ENCODE measurements at regions not wholly inside any gene's neighbourhood (a gene's known extent, or its start where the extent isn't known, plus 50 kb on each side); places are given as distances from the start of the nearest gene placed in this dataset.
"Not testable (repeated sequence)": the region's sequence is repeated elsewhere in the genome, so short reads cannot be mapped to it uniquely, and the experiment has no call there.

DNA sequence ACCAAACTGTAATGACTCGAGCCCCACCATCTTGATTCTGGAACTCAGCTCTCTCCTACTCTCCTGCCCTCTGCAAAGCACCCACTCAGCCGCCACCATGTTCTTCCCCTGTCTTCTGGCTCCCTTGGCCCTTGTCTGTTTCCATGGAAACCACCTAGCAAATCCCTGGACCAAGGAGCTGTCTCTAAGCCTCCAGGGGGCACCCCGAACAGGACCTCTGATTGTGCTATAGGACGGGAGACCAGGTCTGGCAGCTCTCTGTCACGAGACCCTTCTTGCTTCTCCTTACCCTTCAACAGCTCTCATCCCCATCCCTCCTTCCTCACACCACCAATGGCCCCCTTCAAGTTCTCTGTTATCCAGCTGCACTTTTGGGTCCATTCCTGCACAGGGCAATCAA lies 277.7 kb upstream of the ZNF507 start:
- DNase-seq: no peak

DNA sequence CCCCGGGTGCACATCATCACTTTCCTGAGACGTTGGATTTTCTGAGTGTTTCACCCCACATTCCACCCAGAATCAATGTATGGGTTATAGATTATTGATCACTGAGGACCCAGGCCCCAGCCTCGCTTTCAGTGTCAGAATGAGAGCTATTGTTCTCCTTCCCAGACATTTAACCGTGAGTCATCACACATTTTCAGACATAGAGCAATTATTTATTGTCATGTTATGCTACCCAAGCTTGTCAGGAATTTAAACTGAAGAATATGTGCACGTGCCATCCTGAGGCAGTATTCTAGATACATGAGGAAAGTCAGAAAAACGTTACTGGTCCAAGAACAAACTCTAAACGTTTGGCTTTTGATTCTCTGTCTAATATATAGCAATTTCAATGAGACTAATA lies 276.6 kb upstream of the ZNF507 start:
- DNase-seq: no peak

DNA sequence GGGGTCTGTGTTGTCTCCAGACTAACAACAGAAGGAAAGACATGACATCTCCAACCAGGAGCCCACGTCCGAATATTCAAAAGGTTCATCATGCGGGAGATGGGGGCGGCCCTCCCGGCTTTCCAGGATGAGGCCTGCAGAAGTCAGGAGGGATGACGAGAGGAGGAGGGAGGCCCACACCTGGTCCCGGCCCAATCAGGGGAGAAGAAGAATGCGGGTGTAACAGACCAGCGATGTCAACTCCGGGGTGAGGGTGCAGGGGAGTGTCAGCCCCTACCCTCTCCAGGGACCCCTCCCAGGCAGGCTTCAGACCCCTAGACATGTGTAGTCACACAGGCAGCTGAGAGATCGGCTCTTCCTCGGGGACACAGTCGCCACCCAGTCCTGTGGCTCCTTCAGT lies 275.3 kb upstream of the ZNF507 start:
- DNase-seq: no peak

DNA sequence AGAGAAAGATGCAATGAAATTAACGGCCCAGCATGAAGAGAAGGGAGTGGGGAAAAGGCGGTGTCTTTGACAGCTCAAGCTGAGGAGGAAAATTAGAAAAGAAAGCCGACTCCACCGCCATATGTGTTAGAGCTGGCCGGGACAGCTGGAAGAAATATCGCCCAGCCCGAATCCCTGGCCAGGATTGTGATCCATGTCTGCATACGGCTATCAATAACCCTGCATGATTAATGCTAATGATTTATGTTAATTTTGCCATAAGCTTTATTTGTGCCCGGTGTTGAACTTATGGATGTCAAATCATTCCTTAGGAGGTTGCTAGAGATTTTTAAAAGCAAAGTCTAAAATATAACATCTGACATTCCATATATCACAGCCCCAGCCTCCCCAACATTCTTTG lies 263.4 kb upstream of the ZNF507 start:
- DNase-seq: no peak

DNA sequence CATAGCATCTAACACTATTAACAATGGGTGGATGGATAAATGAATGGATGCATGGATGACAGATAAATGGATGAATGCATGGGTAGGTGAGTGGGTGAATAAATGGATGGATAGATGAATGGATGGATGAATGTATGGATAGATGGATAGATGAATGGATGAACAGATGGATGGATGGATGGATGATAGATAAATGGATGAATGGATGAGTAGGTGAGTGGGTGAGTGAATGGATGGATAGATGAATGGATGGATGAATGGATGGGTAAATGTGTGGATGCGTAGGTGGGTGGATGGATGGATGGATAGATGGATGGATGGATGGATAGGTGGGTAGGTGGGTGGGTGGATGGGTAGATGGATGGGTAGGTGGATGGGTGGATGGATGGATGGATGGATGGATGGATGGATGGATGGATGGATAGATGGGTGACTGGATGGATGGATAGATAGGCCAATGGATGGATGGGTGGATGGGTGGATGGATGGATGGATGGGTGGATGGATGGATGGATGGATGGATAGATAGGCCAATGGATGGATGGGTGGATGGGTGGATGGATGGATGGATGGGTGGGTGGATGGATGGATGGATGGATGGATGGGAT lies 260.6 kb upstream of the ZNF507 start:
- not testable (repeated sequence) for DNase-seq

DNA sequence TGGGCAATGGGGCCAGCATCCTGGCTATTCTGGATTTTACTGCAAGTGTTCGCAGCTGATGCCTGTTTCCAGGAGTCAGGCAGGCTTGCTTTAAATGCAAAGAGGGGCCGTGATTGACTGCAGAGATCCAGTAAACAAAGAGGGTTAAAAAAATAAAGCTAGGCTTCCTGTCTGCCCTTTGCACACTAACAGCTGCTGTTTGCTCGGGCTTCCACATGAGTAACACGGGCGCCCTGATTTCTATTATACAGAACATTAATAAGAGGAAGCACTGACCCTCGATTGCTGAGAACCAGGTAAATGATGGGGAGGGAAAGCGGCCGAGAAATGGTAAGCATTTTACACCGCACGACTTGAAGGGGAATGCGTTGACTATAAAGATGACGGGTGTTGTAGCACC lies 254.2 kb upstream of the ZNF507 start:
- DNase-seq: no peak

DNA sequence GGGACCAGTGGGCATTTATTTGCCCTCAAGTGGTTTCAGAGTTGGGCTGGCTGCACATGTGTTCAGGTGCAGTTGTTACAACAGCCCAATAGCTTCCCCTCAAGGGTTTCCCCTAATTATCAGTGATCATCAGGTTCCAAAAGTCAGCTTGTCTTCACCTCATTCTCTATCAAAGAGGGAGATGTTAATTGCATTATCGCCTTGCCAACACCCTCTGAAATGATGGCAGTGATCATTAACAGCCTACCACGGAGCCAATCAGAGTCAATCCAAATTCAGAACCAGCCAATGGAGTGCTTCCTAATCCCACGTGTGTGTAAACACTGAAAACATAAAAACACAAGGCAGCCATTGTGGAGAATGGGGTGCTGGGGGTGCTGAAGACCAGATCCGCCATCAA lies 248.4 kb upstream of the ZNF507 start:
- DNase-seq: no peak

DNA sequence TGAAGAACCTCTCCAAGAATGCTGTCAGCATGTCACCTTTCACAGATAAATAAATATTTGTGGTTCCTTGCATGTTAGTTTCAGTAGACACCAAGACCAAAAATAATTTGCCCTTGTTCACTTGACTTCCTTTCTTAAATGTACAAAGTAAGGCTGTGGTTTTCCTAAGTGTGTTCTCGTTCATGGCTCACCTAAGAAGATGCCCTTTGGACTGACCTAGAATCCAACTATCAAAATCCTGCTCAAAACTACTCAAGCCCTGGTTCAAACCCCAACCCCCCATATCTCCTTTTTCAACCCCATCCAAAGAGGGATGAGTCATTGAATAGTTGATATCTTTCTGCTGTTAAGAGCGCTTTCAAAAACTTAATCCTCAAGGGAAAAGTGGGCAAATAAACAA lies 247.8 kb upstream of the ZNF507 start:
- no peak for DNase-seq

DNA sequence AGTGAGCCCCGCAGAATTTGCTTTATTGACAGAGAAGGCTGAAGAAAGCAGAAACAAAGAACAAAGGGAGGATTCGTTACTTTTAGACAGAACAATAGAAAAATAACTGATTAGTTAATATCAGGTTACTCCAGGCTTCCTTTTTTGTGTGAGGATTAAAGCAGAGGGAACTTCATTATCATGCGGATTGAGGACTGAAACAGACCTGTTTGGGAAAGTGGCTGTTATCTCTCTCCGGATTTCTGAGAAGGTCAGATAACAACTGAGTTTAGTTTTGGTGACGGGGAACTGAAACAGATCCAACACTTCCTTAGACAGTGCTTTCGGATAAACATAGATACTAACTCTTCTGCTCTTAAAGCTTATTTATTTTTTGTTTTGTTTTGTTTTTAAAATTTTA lies 246.4 kb upstream of the ZNF507 start:
- no peak for DNase-seq

DNA sequence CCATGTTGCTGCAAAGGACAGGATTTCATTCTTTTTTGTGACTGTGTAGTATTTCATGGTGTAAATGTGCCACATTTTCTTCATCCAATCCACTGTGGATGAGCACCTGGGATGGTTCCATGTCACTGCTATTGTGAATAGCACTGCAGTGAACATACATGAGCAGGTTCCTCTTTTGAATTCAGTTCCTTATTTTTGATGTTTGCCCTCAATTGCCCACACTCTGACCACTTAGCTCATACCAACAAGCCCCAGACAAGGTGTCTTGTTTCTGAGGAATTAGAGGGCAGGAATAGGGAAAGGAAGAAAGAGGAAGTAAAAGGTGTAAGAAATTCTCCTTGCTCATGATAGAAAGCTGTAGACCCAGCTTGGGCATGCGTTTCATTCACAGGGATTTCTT lies 244.2 kb upstream of the ZNF507 start:
- no peak for DNase-seq

DNA sequence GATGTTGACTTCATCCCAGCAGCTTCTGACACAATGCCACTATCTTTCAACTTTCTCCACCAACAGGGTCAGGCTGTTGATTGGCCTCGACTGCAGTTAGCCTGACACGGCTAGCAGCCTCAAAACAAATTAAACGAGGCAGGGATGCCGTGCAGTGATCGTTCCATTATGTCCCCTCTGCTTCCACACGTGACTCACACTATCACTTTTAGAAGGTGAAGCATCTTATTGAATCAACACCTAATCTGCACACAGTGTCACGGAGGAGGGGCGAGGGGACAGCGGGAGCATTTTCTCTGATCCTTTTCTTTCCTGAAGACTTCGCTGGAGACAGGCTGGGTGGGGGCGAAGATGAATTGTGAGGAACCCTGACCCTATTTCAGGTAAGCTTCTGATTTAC lies 241.9 kb upstream of the ZNF507 start:
- no peak for DNase-seq

DNA sequence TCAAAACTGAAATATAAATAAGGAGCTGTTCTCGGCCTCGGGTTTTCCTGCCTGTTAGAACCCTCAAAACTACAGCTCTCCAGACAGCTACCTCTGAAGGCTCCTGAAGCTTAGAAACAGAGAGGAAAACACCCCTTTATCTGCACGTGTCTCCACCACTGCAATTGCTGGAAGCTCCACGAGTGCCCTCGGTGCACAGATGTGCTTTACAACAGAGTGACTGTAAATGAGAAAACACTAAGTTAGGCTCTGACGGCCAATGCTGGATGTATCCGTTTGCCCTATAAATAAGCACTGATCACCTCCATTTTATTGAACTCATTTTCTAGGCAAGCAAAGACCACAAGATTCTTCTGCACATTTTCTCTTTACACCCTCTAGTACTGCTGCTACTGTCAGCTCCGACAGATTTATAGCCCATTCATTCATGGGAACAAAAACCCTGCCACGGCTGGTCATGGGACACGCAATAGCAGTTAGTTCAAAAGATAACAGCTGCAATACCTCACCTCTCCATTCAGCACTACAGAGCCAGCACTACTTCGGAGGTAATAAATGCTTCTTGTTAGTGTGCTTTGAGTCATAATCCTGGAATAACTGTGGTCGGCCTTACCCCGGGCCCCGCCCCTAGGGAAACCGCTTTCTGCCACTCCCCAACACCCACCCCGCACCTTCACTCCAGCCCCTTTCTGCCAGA lies 241.1 kb upstream of the ZNF507 start:
- DNase-seq: no peak

DNA sequence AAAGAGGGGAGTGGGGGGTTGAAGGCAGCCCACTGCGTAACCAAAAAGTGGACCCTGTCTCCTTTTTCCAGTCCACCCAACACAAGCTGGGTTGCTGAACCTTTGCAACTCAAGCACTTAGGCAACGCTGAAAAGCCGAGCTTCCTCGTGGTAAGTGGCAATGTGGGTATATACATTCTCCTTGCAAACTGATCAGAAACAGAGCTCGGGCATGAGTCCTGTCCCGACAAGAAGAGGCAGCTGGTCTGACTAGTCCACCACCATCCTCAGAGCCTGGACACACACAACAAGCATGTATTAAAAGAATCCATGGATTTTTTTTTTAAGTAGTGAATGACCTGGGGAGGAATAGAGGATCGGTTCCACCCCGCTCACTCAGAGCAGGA lies 240.6 kb upstream of the ZNF507 start:
- no peak for DNase-seq

DNA sequence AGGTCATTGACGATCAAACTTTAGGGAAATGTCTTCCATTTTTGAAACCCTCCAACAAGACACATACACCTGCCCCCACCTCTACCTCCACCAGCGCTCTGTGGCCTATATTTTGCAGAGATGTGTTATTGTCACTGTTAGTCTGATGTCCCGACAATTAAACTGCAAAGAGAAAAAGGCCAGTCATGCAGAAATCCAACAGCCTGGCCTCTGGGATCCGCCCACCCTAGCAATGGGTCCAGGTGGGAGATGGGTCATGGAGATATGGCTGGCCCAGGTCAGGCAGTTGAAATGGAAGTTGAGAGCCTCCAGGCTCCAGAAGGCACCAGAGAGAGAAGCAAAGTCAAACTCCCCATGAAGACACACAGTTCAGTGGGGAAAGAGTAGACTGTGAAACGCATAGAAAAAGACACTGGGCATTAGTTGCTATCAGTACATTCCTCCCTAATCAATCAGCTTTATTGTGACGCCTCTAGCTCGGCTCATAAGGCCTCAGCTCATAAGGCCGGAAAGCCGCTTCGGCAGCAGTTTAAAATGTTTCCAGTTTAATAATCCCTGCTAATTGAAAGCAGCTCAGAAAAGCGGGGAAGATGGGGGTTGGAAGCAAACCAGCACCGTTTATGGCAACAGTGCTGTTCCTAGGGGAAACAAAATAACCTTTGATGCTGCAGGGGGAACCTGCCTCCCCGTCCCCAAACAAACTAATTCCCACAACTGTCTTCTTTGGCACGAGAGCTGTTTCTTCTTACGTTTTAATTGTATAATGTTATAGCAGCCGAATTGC lies 239.7 kb upstream of the ZNF507 start:
- DNase-seq: no peak

DNA sequence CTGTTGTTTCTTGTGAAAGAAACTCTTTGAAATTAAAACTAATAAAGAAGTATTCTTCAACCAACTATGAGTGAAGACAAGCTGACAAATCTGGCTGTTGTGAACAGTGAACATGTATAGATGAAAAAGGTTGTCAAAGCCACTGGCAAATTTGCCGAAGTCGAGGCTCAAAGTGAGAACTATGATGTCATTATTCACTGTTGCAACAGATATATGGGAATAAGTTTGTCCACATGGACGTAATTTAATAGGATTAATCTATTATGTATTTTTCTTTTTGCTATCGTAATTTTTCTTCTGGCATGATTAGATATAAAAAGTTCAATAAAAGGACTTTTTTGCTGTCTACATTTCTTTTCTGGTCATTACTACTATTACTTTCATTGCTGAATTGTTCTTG lies 223.2 kb upstream of the ZNF507 start:
- DNase-seq: no peak

DNA sequence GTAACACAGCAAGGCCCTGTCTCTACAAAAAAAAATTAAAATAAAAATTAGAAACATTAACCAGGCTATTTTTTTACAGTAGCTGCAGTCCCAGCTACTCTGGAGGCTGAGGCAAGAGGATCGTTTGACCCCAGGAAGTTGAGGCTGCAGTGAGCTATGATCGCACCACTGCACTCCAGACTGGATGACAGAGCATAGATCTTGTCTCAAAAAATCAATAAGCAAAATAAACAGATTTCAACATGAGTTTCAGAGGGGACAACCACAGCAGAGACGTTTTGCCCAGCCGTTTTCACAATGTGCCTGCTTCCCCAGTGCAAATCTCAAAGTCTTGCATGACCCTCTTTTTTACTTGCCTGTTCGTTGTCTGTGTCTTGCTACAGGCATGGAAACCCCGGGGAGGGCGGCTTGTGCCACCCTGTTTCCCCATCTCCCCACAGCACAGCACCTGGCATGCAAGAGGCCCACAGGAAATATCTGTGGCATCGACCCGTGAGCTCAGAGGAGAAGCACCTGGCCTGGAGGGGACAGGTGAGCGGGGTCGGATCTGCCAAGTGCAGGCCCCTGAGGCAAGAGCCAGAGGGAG lies 222.0 kb upstream of the ZNF507 start:
- DNase-seq: no peak

DNA sequence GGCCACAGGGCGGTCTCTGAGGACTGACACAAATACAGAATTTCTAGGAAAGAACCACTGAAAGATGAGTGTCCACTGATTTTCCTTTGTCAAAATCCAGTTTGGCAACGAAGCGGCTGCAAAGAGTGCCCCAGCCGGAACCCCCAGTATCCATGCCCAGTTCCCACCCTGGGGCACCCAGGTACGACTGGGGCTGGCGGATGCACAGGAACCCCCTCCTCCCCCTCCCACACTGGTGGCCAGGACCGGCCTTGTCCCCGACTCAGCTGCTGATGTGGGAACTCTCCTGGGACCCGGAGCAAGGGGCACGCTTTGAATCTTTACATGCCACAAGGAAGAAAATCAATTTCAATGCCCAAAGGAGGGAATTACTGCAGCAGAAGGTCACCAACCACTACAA lies 220.8 kb upstream of the ZNF507 start:
- DNase-seq: no peak

DNA sequence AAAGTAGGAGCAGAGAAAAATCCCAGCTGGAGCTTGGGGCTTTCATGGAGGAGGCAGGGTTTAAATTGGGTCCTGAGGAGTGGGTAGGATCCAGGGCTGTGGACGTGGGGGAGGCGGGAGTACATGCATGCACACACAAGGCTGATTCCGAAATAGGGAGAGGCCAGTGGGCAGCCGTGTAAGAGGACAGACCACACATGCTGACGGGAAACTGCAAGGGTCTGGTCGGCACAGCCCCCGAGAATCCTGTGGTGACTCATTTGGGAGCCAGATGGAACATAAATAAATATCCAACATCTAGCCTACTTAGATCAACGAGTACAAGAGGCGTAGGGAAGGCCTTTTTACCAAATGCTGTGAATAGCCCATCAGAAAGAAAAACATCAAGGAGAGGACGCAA lies 216.3 kb upstream of the ZNF507 start:
- no peak for DNase-seq

DNA sequence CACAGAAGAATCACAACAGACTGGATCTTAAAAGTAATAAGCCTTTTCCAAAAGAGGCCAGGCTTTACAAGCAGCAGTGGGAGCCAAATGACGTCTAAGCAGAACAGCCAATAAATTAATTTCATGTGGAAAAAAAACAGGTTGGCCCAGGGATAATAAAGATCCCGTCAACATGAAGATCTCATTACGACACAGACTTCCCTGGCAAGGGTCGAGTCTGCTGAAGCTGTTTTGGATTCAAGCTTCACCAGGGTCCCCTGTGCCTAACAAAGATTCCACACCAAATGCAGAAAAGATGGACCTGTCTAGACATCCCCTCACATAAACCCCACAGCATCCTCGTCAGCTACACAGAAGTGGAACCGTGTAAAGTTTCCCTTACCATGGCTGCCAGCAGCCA lies 215.1 kb upstream of the ZNF507 start:
- no peak for DNase-seq

DNA sequence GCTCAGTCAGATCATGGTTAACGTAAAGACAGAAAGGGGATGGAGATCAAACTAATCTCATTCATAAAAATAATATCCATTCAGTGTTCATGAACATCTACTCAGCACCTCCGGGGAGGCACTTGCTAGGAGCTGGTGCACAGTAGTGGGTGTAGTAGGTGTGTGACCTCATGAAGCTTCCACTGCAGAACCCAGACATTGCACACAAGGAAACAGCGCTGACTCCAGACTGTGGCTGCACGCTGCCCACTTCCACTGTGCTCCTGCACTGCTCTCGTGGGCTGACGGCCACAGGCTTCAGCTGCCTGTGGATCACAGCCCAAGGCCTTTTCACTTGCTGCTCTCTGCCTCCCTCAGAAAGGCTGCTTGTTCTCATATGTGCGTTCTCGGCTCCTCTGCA lies 214.4 kb upstream of the ZNF507 start:
- no peak for DNase-seq

DNA sequence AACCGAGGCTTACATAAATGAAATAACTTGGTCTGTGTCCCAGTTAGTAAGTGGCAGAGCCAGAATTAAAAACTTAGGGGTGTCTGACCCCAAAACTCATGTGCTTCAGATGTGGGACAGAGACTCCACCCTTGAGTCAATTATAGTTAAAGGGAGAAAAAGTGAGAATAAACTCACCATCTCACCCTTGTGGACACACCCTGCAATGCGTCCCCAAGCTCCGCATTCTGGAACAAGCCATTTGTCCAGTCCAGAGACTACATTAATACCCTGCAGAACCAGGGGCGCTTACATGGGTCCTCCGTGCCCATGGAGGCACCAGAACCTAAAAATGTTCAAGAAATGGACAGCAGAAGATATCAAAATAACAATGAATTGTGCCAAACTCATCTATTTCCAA lies 207.0 kb upstream of the ZNF507 start:
- no peak for DNase-seq

DNA sequence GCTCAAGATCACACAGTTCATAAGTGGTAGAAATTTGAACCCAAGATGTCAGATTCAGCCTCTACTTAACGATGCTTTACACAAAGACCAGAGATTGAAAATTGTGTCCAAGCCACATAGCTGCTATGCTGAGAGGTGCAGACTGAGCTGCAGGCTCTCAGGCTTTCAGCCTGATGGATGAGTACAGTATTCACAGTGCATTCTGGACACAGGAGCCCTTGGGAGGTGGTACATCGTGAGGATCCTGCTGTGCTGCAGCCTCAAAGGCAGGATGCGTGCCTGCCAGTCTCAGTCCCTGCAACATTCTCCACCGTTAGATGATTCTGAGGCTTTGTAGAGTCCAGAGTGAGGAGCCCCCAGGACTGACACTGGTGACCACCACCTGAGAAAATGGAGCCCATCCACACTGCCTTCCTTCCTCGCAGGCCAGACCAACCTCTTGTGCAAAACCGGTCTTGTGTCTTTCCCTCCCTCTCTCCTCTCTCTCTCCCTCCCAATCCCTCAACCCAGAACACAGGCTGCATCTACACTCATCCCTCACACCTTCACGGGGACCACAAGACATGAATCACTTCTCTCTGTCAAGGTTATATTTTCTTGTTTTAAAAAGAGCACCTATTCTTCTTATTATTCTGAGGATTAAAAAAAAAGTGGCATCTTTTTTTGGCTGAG lies 203.4 kb upstream of the ZNF507 start:
- DNase-seq: no peak

DNA sequence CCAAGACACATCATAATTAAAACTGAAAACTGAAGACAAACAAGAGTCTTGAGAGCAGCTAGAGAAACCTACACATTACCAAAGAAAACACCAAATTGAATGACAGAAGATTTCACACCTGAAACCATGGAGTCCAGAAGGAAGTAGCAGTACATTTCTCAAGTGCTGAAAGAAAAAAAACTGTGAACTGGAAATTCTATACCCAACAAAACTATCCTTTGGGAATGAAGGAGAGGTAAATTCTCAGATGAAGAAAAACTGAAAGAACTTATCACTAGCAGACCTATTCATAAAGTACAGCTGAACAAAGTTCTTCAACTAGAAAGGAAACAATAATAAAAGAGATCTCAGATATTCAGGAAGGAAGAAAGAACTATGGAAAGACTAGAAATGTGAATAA lies 198.7 kb upstream of the ZNF507 start:
- no peak for DNase-seq

DNA sequence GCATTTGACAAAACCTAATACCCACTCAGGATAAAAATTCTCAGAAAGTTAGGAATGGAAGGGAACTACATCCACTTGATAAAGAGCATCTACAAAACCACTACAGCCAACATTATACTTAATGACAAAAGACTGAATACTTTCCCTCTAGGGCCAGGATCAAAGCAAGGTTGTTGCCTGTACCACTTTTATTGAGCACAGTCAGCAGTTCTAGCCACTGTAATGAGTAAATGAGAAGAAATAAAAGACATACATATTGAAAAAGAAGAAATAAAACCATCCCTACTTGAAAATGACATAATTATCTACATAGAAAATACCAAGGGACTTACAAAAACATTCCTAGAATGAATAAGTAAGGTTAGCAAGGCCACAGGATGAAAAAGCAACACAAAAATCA lies 194.8 kb upstream of the ZNF507 start:
- no peak for DNase-seq

All from RPMI8226 (cell line).